Astrocyte (in vitro differentiated cells and primary cell): ENCODE measurements at regions not wholly inside any gene's neighbourhood (a gene's known extent, or its start where the extent isn't known, plus 50 kb on each side); places are given as distances from the start of the nearest gene placed in this dataset.

Source experiments
- DNase-seq: peaks from one replicate; pipeline ENCODE4 v3.0.0-alpha.2; 2010; ENCODE audit warnings: low read depth
- FAIRE-seq: peaks from 2 replicates; lab custom pipeline; 2011; peaks lifted over from hg19 to GRCh38; lab: Jason Lieb, UNC
- H2AFZ ChIP-seq: 2 replicates; pipeline ENCODE4 v1.6.0; 2012; ENCODE audit warnings: low read depth, low read length, inconsistent platforms
- H3K27ac ChIP-seq: 2 replicates; pipeline ENCODE4 v1.5.1; 2011; ENCODE audit warnings: low read depth, low read length, inconsistent platforms
- H3K27me3 ChIP-seq: 2 replicates; pipeline ENCODE4 v1.6.0; 2011; ENCODE audit warnings: low read length, inconsistent platforms; ENCODE audit not compliant: insufficient read depth
- H3K36me3 ChIP-seq: 2 replicates; pipeline ENCODE4 v1.5.1; 2011; ENCODE audit warnings: low read length, inconsistent platforms; ENCODE audit not compliant: insufficient read depth
- H3K4me1 ChIP-seq: 2 replicates; pipeline ENCODE4 v1.5.1; 2011; ENCODE audit warnings: low read length, inconsistent platforms; ENCODE audit not compliant: insufficient read depth
- H3K4me2 ChIP-seq: 2 replicates; pipeline ENCODE4 v1.6.0; 2012; ENCODE audit warnings: low read length, inconsistent platforms
- H3K4me3 ChIP-seq: 2 replicates; pipeline ENCODE4 v1.5.1; 2011; ENCODE audit warnings: low read depth, mild to moderate bottlenecking, low read length, inconsistent platforms; ENCODE audit not compliant: insufficient read depth
- H3K79me2 ChIP-seq: 2 replicates; pipeline ENCODE4 v1.6.0; 2012; ENCODE audit warnings: mild to moderate bottlenecking, low read length, inconsistent platforms; ENCODE audit not compliant: insufficient read depth
- H3K9ac ChIP-seq: 2 replicates; pipeline ENCODE4 v1.6.0; 2012; ENCODE audit warnings: mild to moderate bottlenecking, low read length, inconsistent platforms
- H3K9me3 ChIP-seq: 2 replicates; pipeline ENCODE4 v1.5.1; 2012; ENCODE audit warnings: low read depth, mild to moderate bottlenecking, low read length, inconsistent platforms; ENCODE audit not compliant: insufficient read depth
- H4K20me1 ChIP-seq: 2 replicates; pipeline ENCODE4 v1.6.0; 2012; ENCODE audit warnings: low read length, inconsistent platforms; ENCODE audit not compliant: insufficient read depth
- H3K27ac Mint-ChIP-seq: one replicate; pipeline ENCODE4 v1.8.0; 2021; ENCODE audit warnings: mild to moderate bottlenecking, mixed read lengths; ENCODE audit not compliant: unreplicated experiment
- H3K27me3 Mint-ChIP-seq: one replicate; pipeline ENCODE4 v1.8.0; 2021; ENCODE audit warnings: low read depth, mixed read lengths; ENCODE audit not compliant: unreplicated experiment
- H3K36me3 Mint-ChIP-seq: one replicate; pipeline ENCODE4 v1.8.0; 2021; ENCODE audit warnings: low read depth, mixed read lengths; ENCODE audit not compliant: unreplicated experiment
- H3K4me1 Mint-ChIP-seq: one replicate; pipeline ENCODE4 v1.8.0; 2021; ENCODE audit warnings: low read depth, mixed read lengths; ENCODE audit not compliant: unreplicated experiment
- H3K4me3 Mint-ChIP-seq: one replicate; pipeline ENCODE4 v1.8.0; 2021; ENCODE audit warnings: mild to moderate bottlenecking, moderate library complexity, mixed read lengths; ENCODE audit not compliant: unreplicated experiment
- H3K9me3 Mint-ChIP-seq: one replicate; pipeline ENCODE4 v1.8.0; 2021; ENCODE audit warnings: mild to moderate bottlenecking, mixed read lengths; ENCODE audit not compliant: unreplicated experiment
- CTCF ChIP-seq: IDR thresholded peaks from 2 replicates; pipeline ENCODE4 v1.5.1; 2011; ENCODE audit warnings: low read depth, mild to moderate bottlenecking, inconsistent platforms, low read length, moderate library complexity; ENCODE audit not compliant: insufficient read depth
- EZH2 ChIP-seq: IDR thresholded peaks from 2 replicates; pipeline ENCODE4 v1.6.1; 2012; ENCODE audit warnings: mild to moderate bottlenecking, low read length, inconsistent platforms; ENCODE audit not compliant: insufficient read depth

GRCh38 chr7:110007320-110008063 is 1083.4 kb upstream of the LRRN3 start:
- Histone ChIP-seq H3K9me3 (no peaks in the 10 kb centered on the region), H3K4me2 (no peak overlapping the region), H3K27me3 (no peaks in the 10 kb centered on the region), H3K79me2 (no peaks in the 10 kb centered on the region), H3K27ac (no peak overlapping the region), H2AFZ (no peak overlapping the region), H3K4me3 (no peak overlapping the region), H4K20me1 (no peaks in the 10 kb centered on the region), H3K9ac (no peak overlapping the region), H3K36me3 (no peaks in the 10 kb centered on the region), H3K4me1 (no peaks in the 10 kb centered on the region)
- FAIRE-seq (no peak), DNase-seq (no peak)
- no peaks in the 10 kb centered on the region for H3K27me3 Mint-ChIP-seq
- H3K4me3 Mint-ChIP-seq: no peak overlapping the region
- no peaks in the 10 kb centered on the region for H3K4me1 Mint-ChIP-seq
- TF ChIP-seq EZH2 (no peak), CTCF (no peak)
- H3K27ac Mint-ChIP-seq: no peak overlapping the region
- no peaks in the 10 kb centered on the region for H3K9me3 Mint-ChIP-seq
- H3K36me3 Mint-ChIP-seq: no peaks in the 10 kb centered on the region

GRCh38 chr7:110010359-110010758 is 1080.6 kb upstream of the LRRN3 start:
- Histone ChIP-seq H4K20me1 (no peaks in the 10 kb centered on the region), H3K9me3 (no peaks in the 10 kb centered on the region), H3K79me2 (no peaks in the 10 kb centered on the region), H3K4me2 (no peak overlapping the region), H3K4me3 (no peak overlapping the region), H3K36me3 (no peaks in the 10 kb centered on the region), H2AFZ (no peak overlapping the region), H3K27ac (no peak overlapping the region), H3K4me1 (no peaks in the 10 kb centered on the region), H3K27me3 (no peaks in the 10 kb centered on the region), H3K9ac (no peak overlapping the region)
- no peaks in the 10 kb centered on the region for H3K36me3 Mint-ChIP-seq
- H3K27ac Mint-ChIP-seq: no peak overlapping the region
- H3K4me3 Mint-ChIP-seq: no peak overlapping the region
- no peak for FAIRE-seq
- H3K9me3 Mint-ChIP-seq: no peaks in the 10 kb centered on the region
- no peaks in the 10 kb centered on the region for H3K4me1 Mint-ChIP-seq
- DNase-seq: no peak
- H3K27me3 Mint-ChIP-seq: no peaks in the 10 kb centered on the region
- no peak for TF ChIP-seq CTCF
- no peak for TF ChIP-seq EZH2

- no peaks in the 10 kb centered on the region for H4K20me1 ChIP-seq
- Mint-ChIP-seq H3K27me3 (no peaks in the 10 kb centered on the region), H3K9me3 (no peaks in the 10 kb centered on the region), H3K36me3 (no peaks in the 10 kb centered on the region), H3K4me3 (no peak overlapping the region), H3K27ac (no peak overlapping the region), H3K4me1 (no peaks in the 10 kb centered on the region)
- H3K36me3 ChIP-seq: no peaks in the 10 kb centered on the region
- no peak overlapping the region for H3K4me3 ChIP-seq
- DNase-seq (no peak), FAIRE-seq (no peak)
- no peaks in the 10 kb centered on the region for H3K79me2 ChIP-seq
- H3K27me3 ChIP-seq: no peaks in the 10 kb centered on the region
- no peaks in the 10 kb centered on the region for H3K4me1 ChIP-seq
- TF ChIP-seq EZH2: no peak
- no peak for TF ChIP-seq CTCF
- no peaks in the 10 kb centered on the region for H3K9me3 ChIP-seq
- H3K4me2 ChIP-seq: no peak overlapping the region
- H3K9ac ChIP-seq: no peak overlapping the region
- H3K27ac ChIP-seq: no peak overlapping the region
- H2AFZ ChIP-seq: no peak overlapping the region
Measured at GRCh38 chr7:110017405-110017804, 1073.5 kb upstream of the LRRN3 start.
